Stimulated activated CD8-positive, alpha-beta memory T cell treated with anti-CD3 and anti-CD28 coated beads, Interleukin-7, amount 100 ng/mL, for 4 hours (primary cell): ENCODE measurements at regions not wholly inside any gene's neighbourhood (a gene's known extent, or its start where the extent isn't known, plus 50 kb on each side); places are given as distances from the start of the nearest gene placed in this dataset.

Experiments
- DNase-seq, 2 donors: peaks; one replicate each; pipeline ENCODE4 v3.0.0-alpha.2; 2020; ENCODE audit warnings: low read depth in 2 of 2

DNA sequence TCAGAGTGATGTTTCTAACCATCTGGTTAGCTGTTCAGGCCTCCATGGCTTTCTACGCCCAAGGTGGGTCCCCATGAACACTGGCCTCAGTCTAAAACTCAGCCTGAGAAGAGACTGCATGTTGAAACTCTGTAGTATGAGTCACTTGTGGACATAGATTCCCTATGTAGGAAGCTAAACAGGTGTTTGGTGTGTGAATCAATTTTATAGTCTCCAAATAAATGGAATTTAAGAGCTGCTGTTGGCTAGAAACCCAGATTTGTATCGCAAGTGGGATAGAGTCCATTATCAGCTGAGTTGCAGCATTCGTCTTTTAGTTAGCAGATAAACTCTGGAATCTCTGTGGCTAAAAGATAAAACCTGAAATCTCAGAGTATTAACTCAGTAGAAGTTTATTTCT, 131.4 kb downstream of the KCNS3 start:
- no peak for DNase-seq

DNA sequence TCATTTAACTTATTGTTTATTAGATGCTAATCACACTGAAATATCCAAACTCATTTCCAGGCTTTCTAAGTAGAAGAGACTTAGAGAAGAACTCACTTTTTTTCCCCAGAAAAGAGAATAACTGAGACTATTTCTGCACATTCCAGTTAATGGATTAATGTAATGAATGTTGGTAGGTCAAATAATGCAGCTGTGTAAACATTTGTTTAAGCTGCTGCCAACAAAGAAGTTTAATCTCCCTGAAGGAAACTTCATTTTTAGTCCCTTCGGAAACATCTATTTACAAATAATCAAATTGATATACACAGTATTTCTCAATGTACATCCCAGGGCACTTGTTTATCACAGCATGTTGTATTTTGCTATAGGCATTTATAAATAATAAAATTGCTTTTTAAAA, 126.9 kb downstream of the KCNS3 start:
- no peak for DNase-seq

GRCh38 chr2:18001671-18002070, 123.2 kb downstream of the KCNS3 start:
- DNase-seq = no peak

GRCh38 chr2:17996978-17997377, 118.5 kb downstream of the KCNS3 start:
- no peak for DNase-seq

DNA sequence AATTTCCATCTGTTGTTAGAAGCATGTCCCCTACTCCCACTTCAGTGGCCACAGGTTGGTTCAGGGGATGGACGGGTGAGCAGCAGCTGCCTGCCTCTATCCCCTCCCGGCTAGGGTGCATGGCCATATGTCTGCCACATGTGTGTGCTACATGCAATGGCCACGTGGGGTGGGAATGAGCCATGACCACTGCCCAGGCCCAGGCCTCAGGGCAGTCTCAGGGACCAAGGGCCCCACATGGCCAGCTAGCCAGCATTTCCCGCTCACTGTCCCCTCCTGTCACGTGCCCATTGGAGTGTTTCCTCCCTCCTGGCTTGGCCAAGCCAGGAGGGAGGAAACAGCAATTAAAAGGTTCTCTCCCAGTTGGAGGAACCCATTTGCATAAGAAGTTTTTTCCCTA, 117.1 kb downstream of the KCNS3 start:
- no peak for DNase-seq
